CD4-positive, alpha-beta memory T cell (primary cell): ENCODE measurements at regions not wholly inside any gene's neighbourhood (a gene's known extent, or its start where the extent isn't known, plus 50 kb on each side); places are given as distances from the start of the nearest gene placed in this dataset.

ENCODE experiments used
- CTCF ChIA-PET: fragments of 350-600 bp; sonication (Branson Sonifier 250); formaldehyde crosslinking; loops from one replicate; lab custom pipeline; 2021; ENCODE audit warnings: inconsistent platforms; ENCODE audit not compliant: partially characterized antibody; lab: Charles Lee
- POLR2A ChIA-PET: fragments of 350-600 bp; sonication (Branson Sonifier 250); formaldehyde crosslinking; loops from one replicate; lab custom pipeline; 2021; ENCODE audit not compliant: partially characterized antibody; lab: Charles Lee
- DNase-seq, 5 donors: peaks; one replicate each; pipeline versions ENCODE4 v3.0.0 to v3.0.0-alpha.2; 2020 to 2022; ENCODE audit warnings: mixed read lengths in 1 of 5
- H3K27ac ChIP-seq: one replicate; pipeline ENCODE4 v1.7.0; 2013; ENCODE audit warnings: low read depth, low read length
- H3K27me3 ChIP-seq: 2 replicates; pipeline ENCODE4 v1.7.0; 2013; ENCODE audit warnings: mild to moderate bottlenecking, low read length, moderate library complexity; ENCODE audit not compliant: insufficient read depth
- H3K36me3 ChIP-seq: 2 replicates; pipeline ENCODE4 v1.7.0; 2013; ENCODE audit warnings: mild to moderate bottlenecking, low read length, moderate library complexity; ENCODE audit not compliant: insufficient read depth
- H3K4me1 ChIP-seq: 2 replicates; pipeline ENCODE4 v1.7.0; 2013; ENCODE audit warnings: mild to moderate bottlenecking, low read length, moderate library complexity; ENCODE audit not compliant: insufficient read depth
- H3K4me3 ChIP-seq, 2 donors: one replicate each; pipeline ENCODE4 v1.7.0; 2013; ENCODE audit warnings: low read length in 2 of 2, mild to moderate bottlenecking in 1 of 2
- H3K9me3 ChIP-seq, 2 donors: one replicate each; pipeline ENCODE4 v1.7.0; 2013; ENCODE audit warnings: low read length in 2 of 2, control low read depth in 1 of 2; ENCODE audit not compliant: control insufficient read depth in 1 of 2
- H3K27ac Mint-ChIP-seq, 7 donors: one replicate each; pipeline ENCODE4 v1.8.0; 2020 to 2021; ENCODE audit warnings: mixed read lengths in 7 of 7, mild to moderate bottlenecking in 6 of 7, inconsistent platforms in 3 of 7, moderate library complexity in 3 of 7
- H3K27me3 Mint-ChIP-seq, 2 donors: one replicate each; pipeline ENCODE4 v1.8.0; 2020 to 2021; ENCODE audit warnings: mixed read lengths in 2 of 2
- H3K36me3 Mint-ChIP-seq, 2 donors: one replicate each; pipeline ENCODE4 v1.8.0; 2020 to 2021; ENCODE audit warnings: mixed read lengths in 2 of 2, inconsistent platforms in 1 of 2, mild to moderate bottlenecking in 1 of 2
- H3K4me1 Mint-ChIP-seq, 4 donors: one replicate each; pipeline ENCODE4 v1.8.0; 2020 to 2021; ENCODE audit warnings: mixed read lengths in 4 of 4, mild to moderate bottlenecking in 1 of 4
- H3K4me3 Mint-ChIP-seq, 8 donors: one replicate each; pipeline ENCODE4 v1.8.0; 2020 to 2021; ENCODE audit warnings: mixed read lengths in 8 of 8, mild to moderate bottlenecking in 7 of 8, moderate library complexity in 6 of 8, inconsistent platforms in 3 of 8
- H3K9me3 Mint-ChIP-seq, 8 donors: one replicate each; pipeline ENCODE4 v1.8.0; 2020 to 2021; ENCODE audit warnings: mixed read lengths in 8 of 8, mild to moderate bottlenecking in 5 of 8, inconsistent platforms in 3 of 8, moderate library complexity in 1 of 8
- intact Hi-C: fragments of 100-400 bp; cut with micrococcal nuclease; formaldehyde crosslinking; loops from one replicate; pipeline ENCODE4 v1.15.1; 2023

DNA sequence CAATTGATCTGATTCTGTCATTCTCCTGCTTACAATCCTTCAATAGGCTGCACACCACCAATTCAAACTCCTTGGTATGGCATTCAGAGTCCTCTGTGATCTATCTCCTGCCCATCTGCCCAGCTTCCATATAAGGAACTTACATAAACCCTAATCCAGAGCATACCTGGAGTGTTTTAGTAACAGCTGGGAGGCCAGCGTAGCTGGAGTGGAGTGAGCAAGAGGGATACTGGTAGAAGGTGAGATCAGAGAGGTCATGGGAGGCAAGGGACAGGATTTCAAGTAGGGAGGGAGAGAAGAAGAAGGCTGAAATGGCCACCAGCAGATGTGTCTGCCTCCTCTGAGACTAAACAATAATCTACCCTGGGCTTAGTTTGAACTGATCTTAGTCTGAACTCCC, 288.5 kb downstream of the MEF2C start:
- Mint-ChIP-seq H3K9me3 (peaks cover 0 to 5% (median 1%) of the 10 kb centered on the region in 8 donors), H3K36me3 (no peaks in the 10 kb centered on the region), H3K27ac (no peak overlapping the region), H3K4me1 (no peaks in the 10 kb centered on the region), H3K27me3 (peaks cover 3 to 6% of the 10 kb centered on the region in 2 donors), H3K4me3 (no peak overlapping the region)
- H3K36me3 ChIP-seq = no peaks in the 10 kb centered on the region
- no peaks in the 10 kb centered on the region for H3K9me3 ChIP-seq
- no peak overlapping the region for H3K4me3 ChIP-seq
- CTCF ChIA-PET = no interaction called here
- intact Hi-C loops = no loop called here
- DNase-seq = no peak
- POLR2A ChIA-PET = no interaction called here
- H3K4me1 ChIP-seq = no peaks in the 10 kb centered on the region
- no peaks in the 10 kb centered on the region for H3K27me3 ChIP-seq
- H3K27ac ChIP-seq = no peak overlapping the region

DNA sequence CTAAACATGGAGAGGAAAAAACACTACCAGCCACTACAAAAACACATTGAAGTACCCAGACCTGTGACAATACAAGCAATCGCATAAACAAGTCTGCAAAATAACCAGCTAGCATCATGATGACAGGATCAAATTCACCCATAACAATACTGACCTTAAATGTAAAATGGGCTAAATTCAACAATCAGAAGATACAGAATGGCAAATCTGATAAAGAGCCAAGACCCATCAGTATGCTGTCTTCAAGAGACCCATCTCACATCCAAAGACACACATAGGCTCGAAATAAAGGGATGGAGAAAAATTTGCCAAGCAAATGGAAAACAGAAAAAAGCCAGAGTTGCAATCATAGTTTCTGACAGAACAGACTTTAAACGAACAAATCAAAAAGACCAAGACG, 294.4 kb downstream of the MEF2C start:
- Histone ChIP-seq H3K4me1 (no peaks in the 10 kb centered on the region), H3K9me3 (no peaks in the 10 kb centered on the region), H3K4me3 (no peak overlapping the region), H3K27me3 (no peaks in the 10 kb centered on the region), H3K36me3 (no peaks in the 10 kb centered on the region), H3K27ac (no peak overlapping the region)
- ChIA-PET CTCF (no interaction called here), POLR2A (no interaction called here)
- DNase-seq = no peak
- Mint-ChIP-seq H3K36me3 (no peaks in the 10 kb centered on the region), H3K4me1 (no peaks in the 10 kb centered on the region), H3K27me3 (peaks cover 4 to 11% of the 10 kb centered on the region in 2 donors), H3K4me3 (no peak overlapping the region), H3K9me3 (peaks cover 0 to 23% (median 15%) of the 10 kb centered on the region in 8 donors), H3K27ac (no peak overlapping the region)
- intact Hi-C loops = no loop called here

DNA sequence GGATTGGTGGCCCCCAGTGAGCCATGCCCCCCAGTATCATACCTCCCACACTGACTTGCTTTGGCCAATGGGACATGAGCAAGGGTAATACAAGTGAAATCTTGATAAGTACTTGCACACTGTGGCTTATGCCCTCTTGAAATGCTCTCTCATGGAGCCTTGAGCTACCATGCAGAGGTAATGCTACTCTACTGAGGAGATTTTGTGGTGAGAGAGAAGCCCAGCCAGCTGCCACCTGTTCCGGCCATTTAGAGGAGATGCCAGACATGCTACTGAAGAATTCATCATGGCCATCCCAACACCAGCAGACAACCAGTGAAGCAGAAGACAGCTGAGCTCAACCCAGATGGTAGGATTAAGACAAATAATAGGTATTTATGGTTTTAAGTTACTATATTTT, 299.5 kb downstream of the MEF2C start:
- H3K36me3 Mint-ChIP-seq = no peaks in the 10 kb centered on the region
- H3K4me1 Mint-ChIP-seq = no peaks in the 10 kb centered on the region
- no peak for DNase-seq
- Histone ChIP-seq H3K36me3 (no peaks in the 10 kb centered on the region), H3K9me3 (no peaks in the 10 kb centered on the region), H3K27me3 (no peaks in the 10 kb centered on the region), H3K27ac (no peak overlapping the region), H3K4me1 (no peaks in the 10 kb centered on the region), H3K4me3 (no peak overlapping the region)
- no peak overlapping the region for H3K4me3 Mint-ChIP-seq
- CTCF ChIA-PET = no interaction called here
- peaks cover 0 to 8% of the 10 kb centered on the region in 2 donors for H3K27me3 Mint-ChIP-seq
- POLR2A ChIA-PET = no interaction called here
- H3K9me3 Mint-ChIP-seq = peaks cover 0 to 13% (median 8%) of the 10 kb centered on the region in 8 donors
- intact Hi-C loops = no loop called here
- no peak overlapping the region for H3K27ac Mint-ChIP-seq

DNA sequence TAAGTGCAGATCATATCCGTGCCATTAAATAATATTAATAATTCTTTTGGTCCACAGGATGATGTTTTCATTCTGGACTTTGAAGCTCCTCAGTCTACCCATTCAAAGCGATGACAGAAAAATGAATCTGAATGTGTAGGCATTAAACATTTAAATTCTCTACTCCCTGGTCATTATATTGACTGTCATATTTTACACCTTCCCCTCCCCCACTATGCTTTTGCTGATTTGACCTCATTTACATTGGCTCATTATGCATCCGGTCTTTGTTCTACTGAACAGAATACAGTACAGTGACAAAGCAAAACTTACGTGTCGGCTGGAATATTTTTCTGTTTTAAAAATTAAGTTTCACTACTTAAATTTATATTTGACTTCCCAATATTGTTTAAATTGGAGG, 289.7 kb upstream of the TMEM161B start:
- H3K4me3 ChIP-seq = no peak overlapping the region
- peaks cover 0 to 4% (median 2%) of the 10 kb centered on the region in 4 donors for H3K4me1 Mint-ChIP-seq
- no peak for DNase-seq
- H3K4me1 ChIP-seq = no peaks in the 10 kb centered on the region
- H3K27ac Mint-ChIP-seq = no peak overlapping the region
- intact Hi-C loops = no loop called here
- no peaks in the 10 kb centered on the region for H3K36me3 ChIP-seq
- H3K4me3 Mint-ChIP-seq = no peak overlapping the region
- POLR2A ChIA-PET = no interaction called here
- H3K9me3 ChIP-seq = no peaks in the 10 kb centered on the region
- no peaks in the 10 kb centered on the region for H3K36me3 Mint-ChIP-seq
- peaks cover 5 to 6% of the 10 kb centered on the region in 2 donors for H3K27me3 Mint-ChIP-seq
- H3K27ac ChIP-seq = no peak overlapping the region
- H3K9me3 Mint-ChIP-seq = no peaks in the 10 kb centered on the region
- H3K27me3 ChIP-seq = no peaks in the 10 kb centered on the region
- CTCF ChIA-PET = no interaction called here

DNA sequence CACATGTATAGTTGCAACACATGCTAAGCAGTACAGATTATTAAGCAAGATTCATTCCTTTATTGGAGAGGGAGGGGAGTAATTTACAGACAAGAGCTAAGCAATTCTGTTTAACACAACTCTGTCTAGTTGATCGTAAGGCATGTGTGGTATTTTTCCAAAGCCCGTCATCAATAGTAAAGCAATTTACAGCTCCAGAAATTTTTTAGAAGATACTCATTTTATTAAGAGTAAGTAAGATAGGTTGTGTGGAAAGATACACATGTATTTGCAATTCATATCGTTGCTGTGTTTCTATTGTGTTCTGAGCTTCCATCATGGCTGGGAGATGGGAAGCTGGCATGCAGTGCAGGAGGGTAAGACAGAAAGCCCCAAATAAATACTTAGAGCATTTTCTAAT, 289.2 kb upstream of the TMEM161B start:
- H3K4me1 ChIP-seq = no peaks in the 10 kb centered on the region
- Mint-ChIP-seq H3K27me3 (peaks cover 5 to 6% of the 10 kb centered on the region in 2 donors), H3K4me1 (peaks cover 0 to 4% (median 2%) of the 10 kb centered on the region in 4 donors), H3K4me3 (no peak overlapping the region), H3K36me3 (no peaks in the 10 kb centered on the region), H3K27ac (no peak overlapping the region), H3K9me3 (no peaks in the 10 kb centered on the region)
- ChIA-PET POLR2A (no interaction called here), CTCF (no interaction called here)
- H3K36me3 ChIP-seq = no peaks in the 10 kb centered on the region
- DNase-seq = no peak
- intact Hi-C loops = no loop called here
- no peak overlapping the region for H3K27ac ChIP-seq
- H3K27me3 ChIP-seq = no peaks in the 10 kb centered on the region
- no peaks in the 10 kb centered on the region for H3K9me3 ChIP-seq
- H3K4me3 ChIP-seq = no peak overlapping the region

DNA sequence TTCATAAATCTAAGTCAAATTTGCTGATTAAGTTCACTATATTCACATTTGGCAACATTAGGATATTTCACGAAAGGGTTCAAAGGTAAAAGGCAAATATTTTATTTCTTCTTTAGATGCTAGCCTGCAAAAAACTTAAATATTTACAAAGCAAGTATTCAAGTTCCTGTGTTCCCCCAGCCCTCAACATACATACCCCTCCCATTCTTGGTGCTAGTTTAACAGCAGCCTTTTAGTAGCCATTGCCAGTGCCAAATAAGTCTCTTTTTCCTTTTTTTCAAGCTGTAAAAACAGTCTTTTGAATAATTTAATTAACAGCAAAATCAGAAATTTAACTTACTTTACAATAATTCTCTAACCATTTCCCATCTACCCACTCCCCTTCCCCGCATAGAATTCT, 288.5 kb upstream of the TMEM161B start:
- intact Hi-C loops = no loop called here
- H3K9me3 ChIP-seq = no peaks in the 10 kb centered on the region
- H3K36me3 ChIP-seq = no peaks in the 10 kb centered on the region
- no peaks in the 10 kb centered on the region for H3K27me3 ChIP-seq
- H3K4me3 ChIP-seq = no peak overlapping the region
- Mint-ChIP-seq H3K4me3 (no peak overlapping the region), H3K27me3 (peaks cover 5 to 6% of the 10 kb centered on the region in 2 donors), H3K9me3 (no peaks in the 10 kb centered on the region), H3K4me1 (peaks cover 0 to 4% (median 2%) of the 10 kb centered on the region in 4 donors), H3K27ac (no peak overlapping the region), H3K36me3 (no peaks in the 10 kb centered on the region)
- ChIA-PET POLR2A (no interaction called here), CTCF (no interaction called here)
- no peak for DNase-seq
- no peaks in the 10 kb centered on the region for H3K4me1 ChIP-seq
- no peak overlapping the region for H3K27ac ChIP-seq

DNA sequence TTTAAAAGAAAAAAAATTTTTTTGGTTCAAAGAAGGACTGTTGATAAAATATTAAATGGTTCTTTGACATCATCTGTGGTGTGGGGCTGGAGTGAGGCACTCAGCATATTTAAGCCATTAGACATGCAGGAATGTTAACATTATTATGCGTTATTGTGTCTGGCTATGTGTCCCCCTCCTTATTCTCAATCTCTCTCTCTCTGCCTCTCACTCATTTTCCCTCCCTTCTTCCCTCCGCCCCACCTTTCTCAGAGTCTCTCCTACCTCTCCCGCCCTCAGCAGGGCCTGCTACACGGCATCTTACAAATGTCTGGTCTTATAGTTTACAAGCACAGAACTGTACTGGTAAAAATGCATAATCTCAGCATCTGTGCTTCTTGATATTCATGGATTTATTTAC, 287.8 kb upstream of the TMEM161B start:
- Mint-ChIP-seq H3K4me1 (peaks cover 0 to 4% (median 2%) of the 10 kb centered on the region in 4 donors), H3K27me3 (peaks cover 5 to 6% of the 10 kb centered on the region in 2 donors), H3K27ac (no peak overlapping the region), H3K36me3 (no peaks in the 10 kb centered on the region), H3K4me3 (no peak overlapping the region), H3K9me3 (no peaks in the 10 kb centered on the region)
- no peaks in the 10 kb centered on the region for H3K9me3 ChIP-seq
- POLR2A ChIA-PET = no interaction called here
- DNase-seq = no peak
- H3K27me3 ChIP-seq = no peaks in the 10 kb centered on the region
- H3K36me3 ChIP-seq = no peaks in the 10 kb centered on the region
- intact Hi-C loops = no loop called here
- H3K4me1 ChIP-seq = no peaks in the 10 kb centered on the region
- H3K27ac ChIP-seq = no peak overlapping the region
- H3K4me3 ChIP-seq = no peak overlapping the region
- CTCF ChIA-PET = no interaction called here

DNA sequence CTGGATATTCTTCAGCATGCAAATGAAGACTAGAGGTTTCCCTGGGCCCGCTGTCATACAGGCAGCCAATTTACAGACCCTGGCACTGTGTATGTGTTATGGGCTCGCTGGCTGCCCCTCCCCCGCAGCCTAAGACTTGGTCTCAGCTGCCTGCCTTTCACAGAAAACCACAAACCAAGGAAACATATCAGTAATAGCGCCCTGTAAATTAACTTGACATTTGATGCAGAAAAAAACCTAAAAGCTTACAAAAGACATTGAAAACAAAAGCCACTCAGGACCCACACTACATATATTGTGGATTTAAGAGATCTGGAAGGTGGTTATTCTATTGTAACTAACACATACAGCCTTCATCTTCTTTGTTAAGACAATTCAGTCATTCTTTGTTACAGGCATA, 287.0 kb upstream of the TMEM161B start:
- CTCF ChIA-PET = no interaction called here
- DNase-seq = no peak
- intact Hi-C loops = no loop called here

More for the DNA sequence above, 287.0 kb upstream of the TMEM161B start:
- no peaks in the 10 kb centered on the region for H3K9me3 ChIP-seq
- no peaks in the 10 kb centered on the region for H3K36me3 ChIP-seq
- H3K4me3 ChIP-seq = no peak overlapping the region
- Mint-ChIP-seq H3K4me1 (peaks cover 0 to 4% (median 2%) of the 10 kb centered on the region in 4 donors), H3K9me3 (no peaks in the 10 kb centered on the region), H3K36me3 (no peaks in the 10 kb centered on the region), H3K27ac (no peak overlapping the region), H3K4me3 (no peak overlapping the region), H3K27me3 (peaks cover 5 to 6% of the 10 kb centered on the region in 2 donors)
- H3K4me1 ChIP-seq = no peaks in the 10 kb centered on the region
- POLR2A ChIA-PET = no interaction called here
- no peak overlapping the region for H3K27ac ChIP-seq
- no peaks in the 10 kb centered on the region for H3K27me3 ChIP-seq
